ENCODE measurements at regions not wholly inside any gene's neighbourhood (a gene's known extent, or its start where the extent isn't known, plus 50 kb on each side); places are given as distances from the start of the nearest gene placed in this dataset.

GRCh38 chr13:78102741-78103140 is 184.1 kb upstream of the EDNRB start:
- TF ChIP-seq, protein P1, sequence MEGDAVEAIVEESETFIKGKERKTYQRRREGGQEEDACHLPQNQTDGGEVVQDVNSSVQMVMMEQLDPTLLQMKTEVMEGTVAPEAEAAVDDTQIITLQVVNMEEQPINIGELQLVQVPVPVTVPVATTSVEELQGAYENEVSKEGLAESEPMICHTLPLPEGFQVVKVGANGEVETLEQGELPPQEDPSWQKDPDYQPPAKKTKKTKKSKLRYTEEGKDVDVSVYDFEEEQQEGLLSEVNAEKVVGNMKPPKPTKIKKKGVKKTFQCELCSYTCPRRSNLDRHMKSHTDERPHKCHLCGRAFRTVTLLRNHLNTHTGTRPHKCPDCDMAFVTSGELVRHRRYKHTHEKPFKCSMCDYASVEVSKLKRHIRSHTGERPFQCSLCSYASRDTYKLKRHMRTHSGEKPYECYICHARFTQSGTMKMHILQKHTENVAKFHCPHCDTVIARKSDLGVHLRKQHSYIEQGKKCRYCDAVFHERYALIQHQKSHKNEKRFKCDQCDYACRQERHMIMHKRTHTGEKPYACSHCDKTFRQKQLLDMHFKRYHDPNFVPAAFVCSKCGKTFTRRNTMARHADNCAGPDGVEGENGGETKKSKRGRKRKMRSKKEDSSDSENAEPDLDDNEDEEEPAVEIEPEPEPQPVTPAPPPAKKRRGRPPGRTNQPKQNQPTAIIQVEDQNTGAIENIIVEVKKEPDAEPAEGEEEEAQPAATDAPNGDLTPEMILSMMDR (IDR thresholded peaks at IDR 0.05; ENCODE audit: unreplicated experiment) = no peak
- H3K4me1 Mint-ChIP-seq (ENCODE audit: unreplicated experiment) = no peaks in the 10 kb centered on the region
- H3K27ac Mint-ChIP-seq (ENCODE audit: unreplicated experiment) = no peak overlapping the region
- no peaks in the 10 kb centered on the region for H3K36me3 Mint-ChIP-seq (ENCODE audit: low read depth, unreplicated experiment)
- H3K27me3 Mint-ChIP-seq (ENCODE audit: unreplicated experiment) = no peaks in the 10 kb centered on the region
- no peaks in the 10 kb centered on the region for H3K9me3 Mint-ChIP-seq (ENCODE audit: unreplicated experiment)
- DNase-seq (ENCODE audit: low spot score) = no peak
- no peak overlapping the region for H3K4me3 Mint-ChIP-seq (ENCODE audit: unreplicated experiment)

GRCh38 chr13:78102121-78102677 is 183.6 kb upstream of the EDNRB start:
- Mint-ChIP-seq H3K9me3 (ENCODE audit: unreplicated experiment) (no peaks in the 10 kb centered on the region), H3K27ac (ENCODE audit: unreplicated experiment) (no peak overlapping the region), H3K4me3 (ENCODE audit: unreplicated experiment) (no peak overlapping the region), H3K4me1 (ENCODE audit: unreplicated experiment) (no peaks in the 10 kb centered on the region), H3K27me3 (ENCODE audit: unreplicated experiment) (no peaks in the 10 kb centered on the region), H3K36me3 (ENCODE audit: low read depth, unreplicated experiment) (no peaks in the 10 kb centered on the region)
- DNase-seq (ENCODE audit: low spot score) = no peak
- TF ChIP-seq, protein P1 (IDR thresholded peaks at IDR 0.05; ENCODE audit: unreplicated experiment) = no peak

GRCh38 chr13:78100486-78100885 is 181.9 kb upstream of the EDNRB start:
- no peak for DNase-seq (ENCODE audit: low spot score)
- H3K4me3 Mint-ChIP-seq (ENCODE audit: unreplicated experiment) = no peak overlapping the region
- H3K4me1 Mint-ChIP-seq (ENCODE audit: unreplicated experiment) = no peaks in the 10 kb centered on the region
- H3K9me3 Mint-ChIP-seq (ENCODE audit: unreplicated experiment) = no peaks in the 10 kb centered on the region
- TF ChIP-seq, protein P1 (IDR thresholded peaks at IDR 0.05; ENCODE audit: unreplicated experiment) = no peak
- no peaks in the 10 kb centered on the region for H3K36me3 Mint-ChIP-seq (ENCODE audit: low read depth, unreplicated experiment)
- H3K27ac Mint-ChIP-seq (ENCODE audit: unreplicated experiment) = no peak overlapping the region
- no peaks in the 10 kb centered on the region for H3K27me3 Mint-ChIP-seq (ENCODE audit: unreplicated experiment)

DNA sequence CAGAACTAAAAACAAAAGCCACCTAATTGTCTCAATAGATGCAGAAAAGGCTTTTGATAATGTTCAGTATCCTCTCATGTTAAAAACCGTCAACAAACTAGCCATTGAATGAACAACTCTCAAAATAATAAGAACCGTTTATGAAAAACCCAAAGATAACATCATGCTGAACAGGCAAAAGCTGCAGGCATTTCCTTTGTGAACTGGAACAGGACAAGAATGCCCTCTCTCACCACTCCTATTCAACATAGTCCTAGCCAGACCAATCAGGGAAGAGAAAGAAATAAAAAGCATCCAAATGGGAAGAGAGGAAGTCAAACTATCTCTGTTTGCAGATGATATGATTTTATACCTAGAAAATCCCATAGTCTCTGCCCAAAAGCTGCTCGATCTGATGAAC is 179.6 kb upstream of the EDNRB start:
- Mint-ChIP-seq H3K27ac (ENCODE audit: unreplicated experiment) (no peak overlapping the region), H3K4me1 (ENCODE audit: unreplicated experiment) (no peaks in the 10 kb centered on the region), H3K36me3 (ENCODE audit: low read depth, unreplicated experiment) (no peaks in the 10 kb centered on the region), H3K4me3 (ENCODE audit: unreplicated experiment) (no peak overlapping the region), H3K9me3 (ENCODE audit: unreplicated experiment) (no peaks in the 10 kb centered on the region), H3K27me3 (ENCODE audit: unreplicated experiment) (no peaks in the 10 kb centered on the region)
- no peak for DNase-seq (ENCODE audit: low spot score)
- TF ChIP-seq, protein P1 (IDR thresholded peaks at IDR 0.05; ENCODE audit: unreplicated experiment) = no peak

- DNase-seq (ENCODE audit: low spot score) = no peak
- no peak overlapping the region for H3K27ac Mint-ChIP-seq (ENCODE audit: unreplicated experiment)
- H3K36me3 Mint-ChIP-seq (ENCODE audit: low read depth, unreplicated experiment) = no peaks in the 10 kb centered on the region
- H3K27me3 Mint-ChIP-seq (ENCODE audit: unreplicated experiment) = no peaks in the 10 kb centered on the region
- H3K4me1 Mint-ChIP-seq (ENCODE audit: unreplicated experiment) = no peaks in the 10 kb centered on the region
- TF ChIP-seq, protein P1 (IDR thresholded peaks at IDR 0.05; ENCODE audit: unreplicated experiment) = no peak
- no peaks in the 10 kb centered on the region for H3K9me3 Mint-ChIP-seq (ENCODE audit: unreplicated experiment)
- H3K4me3 Mint-ChIP-seq (ENCODE audit: unreplicated experiment) = no peak overlapping the region
These were observed 177.6 kb upstream of the EDNRB start for GRCh38 chr13:78096221-78096620.
